Kidney epithelial cell (primary cell): ENCODE measurements at regions not wholly inside any gene's neighbourhood (a gene's known extent, or its start where the extent isn't known, plus 50 kb on each side); places are given as distances from the start of the nearest gene placed in this dataset.

Source experiments
- DNase-seq: peaks from one replicate; pipeline ENCODE4 v3.0.0-alpha.2; 2010; ENCODE audit warnings: low read depth
- H3K27me3 ChIP-seq: 2 replicates; pipeline ENCODE4 v1.6.0; 2011; ENCODE audit warnings: low read length; ENCODE audit not compliant: control insufficient read depth, insufficient read depth
- H3K36me3 ChIP-seq: 2 replicates; pipeline ENCODE4 v1.5.1; 2011; ENCODE audit warnings: low read length; ENCODE audit not compliant: control insufficient read depth, insufficient read depth
- H3K4me3 ChIP-seq: 2 replicates; pipeline ENCODE4 v1.5.1; 2011; ENCODE audit warnings: low read depth, mild to moderate bottlenecking, control low read depth, low read length
- TF ChIP-seq, protein P1 (sequence below): IDR thresholded peaks from 2 replicates; pipeline ENCODE4 v1.5.1; 2011; ENCODE audit warnings: mild to moderate bottlenecking, moderate library complexity, low read length, control low read depth, inconsistent platforms; ENCODE audit not compliant: insufficient read depth, poor library complexity, severe bottlenecking

DNA sequence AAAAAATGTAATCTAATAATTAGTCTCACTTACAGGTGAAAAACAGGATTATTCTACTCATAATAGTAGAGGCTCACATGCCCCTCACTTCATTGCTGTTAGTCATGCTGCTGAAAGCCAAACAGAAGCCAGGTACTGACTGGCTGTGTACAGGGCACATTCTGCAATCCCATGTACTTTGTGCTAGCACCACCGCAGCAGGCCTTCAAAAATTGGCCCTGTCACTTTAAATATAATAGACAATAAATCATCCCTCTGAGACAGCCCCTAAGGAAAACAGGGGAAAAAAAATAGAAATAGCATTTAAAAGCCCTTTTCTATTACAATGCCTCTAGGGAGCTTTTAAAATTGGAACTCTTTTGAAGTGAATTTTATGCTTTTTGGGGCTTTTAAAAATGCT, 723.8 kb downstream of the TUSC7 start:
- no peaks in the 10 kb centered on the region for H3K36me3 ChIP-seq
- H3K4me3 ChIP-seq, result no peak overlapping the region
- TF ChIP-seq, protein P1, sequence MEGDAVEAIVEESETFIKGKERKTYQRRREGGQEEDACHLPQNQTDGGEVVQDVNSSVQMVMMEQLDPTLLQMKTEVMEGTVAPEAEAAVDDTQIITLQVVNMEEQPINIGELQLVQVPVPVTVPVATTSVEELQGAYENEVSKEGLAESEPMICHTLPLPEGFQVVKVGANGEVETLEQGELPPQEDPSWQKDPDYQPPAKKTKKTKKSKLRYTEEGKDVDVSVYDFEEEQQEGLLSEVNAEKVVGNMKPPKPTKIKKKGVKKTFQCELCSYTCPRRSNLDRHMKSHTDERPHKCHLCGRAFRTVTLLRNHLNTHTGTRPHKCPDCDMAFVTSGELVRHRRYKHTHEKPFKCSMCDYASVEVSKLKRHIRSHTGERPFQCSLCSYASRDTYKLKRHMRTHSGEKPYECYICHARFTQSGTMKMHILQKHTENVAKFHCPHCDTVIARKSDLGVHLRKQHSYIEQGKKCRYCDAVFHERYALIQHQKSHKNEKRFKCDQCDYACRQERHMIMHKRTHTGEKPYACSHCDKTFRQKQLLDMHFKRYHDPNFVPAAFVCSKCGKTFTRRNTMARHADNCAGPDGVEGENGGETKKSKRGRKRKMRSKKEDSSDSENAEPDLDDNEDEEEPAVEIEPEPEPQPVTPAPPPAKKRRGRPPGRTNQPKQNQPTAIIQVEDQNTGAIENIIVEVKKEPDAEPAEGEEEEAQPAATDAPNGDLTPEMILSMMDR, result no peak
- DNase-seq, result no peak
- H3K27me3 ChIP-seq, result no peaks in the 10 kb centered on the region

DNA sequence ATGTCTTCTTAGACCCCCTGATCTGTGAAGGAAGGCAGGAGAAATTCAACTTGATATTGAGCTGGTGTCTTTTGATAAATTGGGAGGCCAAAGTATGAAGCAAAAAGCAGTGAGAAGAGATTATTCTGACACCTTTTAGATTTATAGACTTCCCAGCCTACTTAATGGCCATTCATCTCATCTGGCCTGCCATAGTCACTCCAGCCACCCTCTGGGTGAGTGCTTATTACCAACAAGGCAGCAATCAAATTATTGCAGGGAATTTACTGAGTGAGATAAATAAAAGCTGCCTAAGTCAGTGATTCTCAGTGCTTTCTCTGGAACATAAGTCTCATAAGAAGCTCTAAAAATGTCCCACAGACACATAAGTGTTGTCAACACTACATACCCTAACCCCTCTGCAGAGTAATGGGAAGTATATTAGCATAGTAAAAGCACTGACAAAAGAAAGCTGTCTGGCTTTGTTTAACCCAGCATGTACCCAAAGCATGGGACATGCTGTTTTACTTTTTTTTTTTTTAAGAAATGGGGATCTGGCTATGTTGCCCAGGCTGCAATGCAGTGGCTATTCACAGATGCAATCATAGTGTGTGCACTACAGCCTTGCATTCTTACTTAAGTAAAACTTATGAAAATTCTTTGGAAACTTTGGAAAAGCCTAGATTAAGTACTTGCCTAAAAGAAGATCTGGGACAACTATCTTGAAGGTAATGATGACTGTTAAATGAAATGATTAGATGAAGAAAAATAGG, 725.3 kb downstream of the TUSC7 start:
- H3K36me3 ChIP-seq, result no peaks in the 10 kb centered on the region
- DNase-seq, result no peak
- H3K4me3 ChIP-seq, result no peak overlapping the region

DNA sequence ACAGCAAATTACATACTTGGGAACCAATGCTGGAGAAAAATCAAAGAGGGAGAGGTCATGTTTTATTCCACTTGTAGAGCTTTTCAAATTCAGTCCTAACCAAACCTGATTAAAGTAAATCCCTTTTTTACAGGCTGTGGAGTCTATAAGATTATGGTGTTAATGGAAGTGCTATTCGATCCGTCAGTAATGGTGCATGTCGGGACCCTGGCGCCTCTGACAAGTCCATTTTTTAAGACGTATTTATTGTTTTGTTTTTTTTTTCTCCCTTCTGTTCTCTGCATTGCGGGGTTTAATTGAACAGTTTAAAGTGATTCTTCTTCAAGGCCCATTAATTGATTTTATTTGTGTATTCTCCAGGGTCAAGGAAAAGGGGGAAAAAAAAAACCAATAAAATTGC, 725.9 kb downstream of the TUSC7 start:
- no peak overlapping the region for H3K4me3 ChIP-seq
- no peak for DNase-seq
- no peaks in the 10 kb centered on the region for H3K27me3 ChIP-seq
- H3K36me3 ChIP-seq, result no peaks in the 10 kb centered on the region
- TF ChIP-seq, protein P1, result no peak

More for the DNA sequence above, 725.3 kb downstream of the TUSC7 start:
- TF ChIP-seq, protein P1, result no peak
- no peaks in the 10 kb centered on the region for H3K27me3 ChIP-seq

DNA sequence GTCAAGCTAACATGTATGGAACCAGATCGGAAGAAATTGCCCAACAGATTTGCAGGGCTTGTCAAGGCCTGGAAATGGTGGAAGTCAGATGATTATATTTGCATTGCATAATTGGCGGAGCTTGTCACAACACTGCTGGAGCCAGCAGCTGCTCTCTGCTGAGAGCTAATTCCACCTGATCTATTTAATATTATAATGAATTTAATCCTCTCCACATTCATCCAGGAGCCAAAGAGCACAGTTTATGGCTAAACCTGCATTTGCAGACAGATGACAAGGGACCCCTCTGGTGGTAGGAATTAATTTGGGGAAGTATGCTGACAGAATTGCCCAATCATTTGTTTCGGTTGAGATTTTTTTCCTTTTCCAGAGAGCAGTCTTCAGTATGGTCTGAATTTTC, 730.2 kb downstream of the TUSC7 start:
- DNase-seq, result no peak
- no peaks in the 10 kb centered on the region for H3K36me3 ChIP-seq
- H3K4me3 ChIP-seq, result no peak overlapping the region
- no peaks in the 10 kb centered on the region for H3K27me3 ChIP-seq
- TF ChIP-seq, protein P1, result peak; percentile 29

DNA sequence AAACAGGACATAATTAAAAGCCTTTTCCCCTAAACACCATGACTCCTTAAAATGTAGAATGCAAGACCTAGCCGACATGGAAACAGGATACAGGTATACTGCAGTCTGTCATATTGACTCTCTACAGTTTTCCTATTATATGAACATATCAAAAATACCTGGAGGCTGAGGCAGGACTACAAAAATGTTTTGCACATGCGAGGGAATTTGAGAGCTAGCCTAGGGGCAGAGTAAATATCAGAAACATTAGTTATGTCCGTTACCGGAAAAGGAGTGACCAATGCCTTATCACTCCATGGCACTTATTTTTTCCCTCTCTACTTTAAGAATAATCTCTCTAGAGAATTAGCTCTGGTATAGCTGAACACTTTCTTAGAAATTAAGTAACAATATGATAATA, 732.3 kb downstream of the TUSC7 start:
- Histone ChIP-seq H3K27me3 (no peaks in the 10 kb centered on the region), H3K4me3 (no peak overlapping the region), H3K36me3 (no peaks in the 10 kb centered on the region)
- DNase-seq, result no peak
- TF ChIP-seq, protein P1, result no peak

DNA sequence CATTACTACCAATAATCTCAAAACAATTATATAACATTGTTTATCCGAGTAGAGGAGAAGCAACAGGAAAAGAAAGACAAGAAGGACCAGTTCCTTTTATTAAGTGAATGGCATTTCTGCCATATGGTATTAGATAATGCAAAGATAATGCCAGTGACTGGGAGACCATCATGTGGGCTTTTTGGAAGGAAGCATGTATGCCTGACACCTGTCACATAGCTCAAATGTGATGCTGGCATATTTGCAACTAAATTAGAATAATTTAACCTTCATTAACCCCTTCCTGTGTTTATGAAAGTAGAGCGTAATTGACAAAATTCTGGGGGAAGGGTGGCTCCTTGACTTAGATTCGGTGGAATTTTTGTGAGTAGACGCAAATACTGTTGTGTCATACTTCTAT, 733.0 kb downstream of the TUSC7 start:
- no peaks in the 10 kb centered on the region for H3K36me3 ChIP-seq
- DNase-seq, result no peak
- H3K27me3 ChIP-seq, result no peaks in the 10 kb centered on the region
- H3K4me3 ChIP-seq, result no peak overlapping the region
- TF ChIP-seq, protein P1, result no peak
